HL-60 (cell line): ENCODE measurements at regions not wholly inside any gene's neighbourhood (a gene's known extent, or its start where the extent isn't known, plus 50 kb on each side); places are given as distances from the start of the nearest gene placed in this dataset.

Experiments used
- CTCF ChIP-seq: IDR thresholded peaks from one replicate; pipeline ENCODE4 v1.5.1; 2011; ENCODE audit warnings: low read length, control low read depth, inconsistent platforms; ENCODE audit not compliant: insufficient read depth
- POLR2AphosphoS5 ChIP-seq: IDR thresholded peaks from 2 replicates; pipeline ENCODE4 v1.6.1; 2012; ENCODE audit warnings: low read depth
- REST ChIP-seq: IDR thresholded peaks from 2 replicates; pipeline ENCODE4 v1.6.1; 2012; ENCODE audit warnings: low read depth; ENCODE audit not compliant: insufficient replicate concordance
- SPI1 ChIP-seq: IDR thresholded peaks from 2 replicates; pipeline ENCODE4 v1.6.1; 2012; ENCODE audit warnings: low read depth, mild to moderate bottlenecking, borderline replicate concordance

- TF ChIP-seq CTCF (no peak), POLR2AphosphoS5 (no peak), REST (no peak), SPI1 (no peak)
These were observed 616.4 kb downstream of the EFNB2 start for GRCh38 chr13:105918842-105919741.
